H1 (cell line): ENCODE measurements at regions not wholly inside any gene's neighbourhood (a gene's known extent, or its start where the extent isn't known, plus 50 kb on each side); places are given as distances from the start of the nearest gene placed in this dataset.

Experiments
- CTCF ChIA-PET: fragments of 300-600 bp; sonication (Branson Sonifier 250); formaldehyde crosslinking; loops from one replicate; lab custom pipeline; 2021; ENCODE audit not compliant: partially characterized antibody; lab: Charles Lee
- POLR2A ChIA-PET: fragments of 300-600 bp; sonication (Branson Sonifier 250); formaldehyde crosslinking; loops from one replicate; lab custom pipeline; 2021; ENCODE audit warnings: inconsistent platforms; ENCODE audit not compliant: partially characterized antibody; lab: Charles Lee
- DNase-seq, 2 experiments: peaks; one replicate each; pipeline versions ENCODE4 v3.0.0 to v3.0.0-alpha.2; 2010 to 2022; ENCODE audit warnings: low spot score in 2 of 2, low read depth in 1 of 2, mixed read lengths in 1 of 2
- FAIRE-seq: peaks from 2 replicates; lab custom pipeline; 2011; peaks lifted over from hg19 to GRCh38; lab: Jason Lieb, UNC
- H2AFZ ChIP-seq: 2 replicates; pipeline ENCODE4 v1.8.1; 2012; ENCODE audit warnings: low read length, inconsistent platforms
- H2AK5ac ChIP-seq: 2 replicates; pipeline ENCODE4 v1.6.1; 2013; ENCODE audit warnings: low read depth, low read length
- H2BK120ac ChIP-seq: replicated peaks from 2 replicates; pipeline ENCODE3; 2013; ENCODE audit warnings: low read depth, low read length, inconsistent platforms
- H2BK12ac ChIP-seq: 2 replicates; pipeline ENCODE4 v1.6.1; 2013; ENCODE audit warnings: low read depth, low read length
- H2BK15ac ChIP-seq: 2 replicates; pipeline ENCODE4 v1.6.1; 2013; ENCODE audit warnings: low read length
- H2BK20ac ChIP-seq: 2 replicates; pipeline ENCODE4 v1.6.1; 2013; ENCODE audit warnings: low read length
- H2BK5ac ChIP-seq: 2 replicates; pipeline ENCODE4 v1.6.1; 2013; ENCODE audit warnings: low read depth, low read length
- H3K14ac ChIP-seq: 2 replicates; pipeline ENCODE4 v1.6.1; 2013; ENCODE audit warnings: inconsistent platforms; ENCODE audit not compliant: insufficient read length
- H3K18ac ChIP-seq: 2 replicates; pipeline ENCODE4 v1.6.1; 2013; ENCODE audit warnings: low read length; ENCODE audit errors: extremely low read depth
- H3K23ac ChIP-seq: 2 replicates; pipeline ENCODE4 v1.6.1; 2013; ENCODE audit warnings: inconsistent platforms; ENCODE audit not compliant: insufficient read length
- H3K23me2 ChIP-seq: 2 replicates; pipeline ENCODE4 v1.6.1; 2013; ENCODE audit warnings: low read depth, low read length
- H3K27ac ChIP-seq: 2 replicates; pipeline ENCODE4 v1.6.1; 2011; ENCODE audit warnings: low read depth, low read length, inconsistent platforms
- H3K27me3 ChIP-seq, 4 experiments: replicated peaks in 1 of 4; 1 replicate in 1 of 4; 2 replicates in 3 of 4; pipeline versions ENCODE4 v1.6.1 to v1.8.1; 2011 to 2013; ENCODE audit warnings: low read length in 3 of 4, mild to moderate bottlenecking in 3 of 4, inconsistent platforms in 2 of 4, mixed read lengths in 2 of 4, moderate library complexity in 1 of 4; ENCODE audit not compliant: control insufficient read depth in 3 of 4, insufficient read depth in 3 of 4; ENCODE audit errors: extremely low read depth in 1 of 4
- H3K36me3 ChIP-seq, 4 experiments: 2 replicates each; pipeline versions ENCODE4 v1.6.1 to v1.8.1; 2011 to 2013; ENCODE audit warnings: mild to moderate bottlenecking in 4 of 4, low read length in 3 of 4, moderate library complexity in 2 of 4, control low read depth in 1 of 4, inconsistent platforms in 1 of 4; ENCODE audit not compliant: insufficient read depth in 4 of 4, control insufficient read depth in 2 of 4
- H3K4ac ChIP-seq: replicated peaks from 2 replicates; pipeline ENCODE3; 2013; ENCODE audit warnings: low read length, low read depth, mixed read lengths, inconsistent platforms; ENCODE audit not compliant: insufficient read length
- H3K4me1 ChIP-seq, 4 experiments: replicated peaks in 1 of 4; 1 replicate in 1 of 4; 2 replicates in 3 of 4; pipeline versions ENCODE4 v1.6.1 to v1.8.1; 2011 to 2013; ENCODE audit warnings: low read length in 3 of 4, inconsistent platforms in 2 of 4, mixed read lengths in 1 of 4; ENCODE audit not compliant: insufficient read depth in 4 of 4, control insufficient read depth in 3 of 4
- H3K4me2 ChIP-seq, 2 experiments: 2 replicates each; pipeline versions ENCODE4 v1.6.1 to v1.8.1; 2011 to 2013; ENCODE audit warnings: low read depth in 2 of 2, low read length in 2 of 2, control low read depth in 1 of 2, inconsistent platforms in 1 of 2, mild to moderate bottlenecking in 1 of 2; ENCODE audit not compliant: insufficient read depth in 1 of 2
- H3K4me3 ChIP-seq, 4 experiments: fragments of 200-600, 300-600 bp in 1 of 4; sonication (generic), shearing (Covaris generic), sonication (Bioruptor Twin) in 1 of 4; 2 replicates each; pipeline versions ENCODE4 v1.5.1 to v1.8.1; 2011 to 2016; ENCODE audit warnings: low read length in 4 of 4, low read depth in 3 of 4, control low read depth in 2 of 4, inconsistent platforms in 2 of 4, mild to moderate bottlenecking in 2 of 4, mixed read lengths in 1 of 4, moderate library complexity in 1 of 4; ENCODE audit not compliant: insufficient read depth in 2 of 4; ENCODE audit errors: extremely low read depth in 1 of 4
- H3K56ac ChIP-seq: replicated peaks from 2 replicates; pipeline ENCODE3; 2013; ENCODE audit warnings: low read depth, mild to moderate bottlenecking, mixed read lengths, low read length, inconsistent platforms; ENCODE audit not compliant: insufficient read length
- H3K79me1 ChIP-seq: 2 replicates; pipeline ENCODE4 v1.6.1; 2013; ENCODE audit warnings: low read depth, low read length, control low read depth
- H3K79me2 ChIP-seq, 2 experiments: 2 replicates each; pipeline versions ENCODE4 v1.6.1 to v1.8.1; 2012 to 2013; ENCODE audit warnings: low read length in 2 of 2, mild to moderate bottlenecking in 2 of 2, inconsistent platforms in 1 of 2; ENCODE audit not compliant: insufficient read depth in 2 of 2, control insufficient read depth in 1 of 2
- H3K9ac ChIP-seq, 4 experiments: replicated peaks in 1 of 4; 1 replicate in 1 of 4; 2 replicates in 3 of 4; pipeline versions ENCODE4 v1.6.1 to v1.8.1; 2011 to 2013; ENCODE audit warnings: low read depth in 3 of 4, low read length in 3 of 4, control low read depth in 2 of 4, mild to moderate bottlenecking in 2 of 4, moderate library complexity in 2 of 4, inconsistent platforms in 1 of 4; ENCODE audit errors: extremely low read depth in 1 of 4
- H3K9me3 ChIP-seq, 2 experiments: 2 replicates each; pipeline versions ENCODE4 v1.6.1 to v1.8.1; 2012 to 2013; ENCODE audit warnings: mild to moderate bottlenecking in 2 of 2, moderate library complexity in 2 of 2, control low read depth in 1 of 2, inconsistent platforms in 1 of 2, low read depth in 1 of 2, low read length in 1 of 2, mixed read lengths in 1 of 2; ENCODE audit not compliant: insufficient read depth in 2 of 2
- H4K20me1 ChIP-seq, 2 experiments: replicated peaks in 1 of 2; 2 replicates each; pipeline versions ENCODE3 to v1.8.1; 2011 to 2013; ENCODE audit warnings: inconsistent platforms in 2 of 2, low read length in 2 of 2, mild to moderate bottlenecking in 1 of 2; ENCODE audit not compliant: insufficient read depth in 2 of 2, control insufficient read depth in 1 of 2
- H4K5ac ChIP-seq: 2 replicates; pipeline ENCODE4 v1.6.1; 2013; ENCODE audit warnings: low read length, low read depth, mixed read lengths, inconsistent platforms; ENCODE audit not compliant: insufficient read length
- H4K8ac ChIP-seq: 2 replicates; pipeline ENCODE4 v1.8.0; 2013; ENCODE audit warnings: mild to moderate bottlenecking, moderate library complexity, low read length, inconsistent platforms; ENCODE audit not compliant: insufficient read depth; ENCODE audit errors: extremely low read depth
- H4K91ac ChIP-seq: replicated peaks from 2 replicates; pipeline ENCODE3; 2013; ENCODE audit warnings: low read length, mixed read lengths, inconsistent platforms; ENCODE audit not compliant: insufficient read length
- SAP30 ChIP-seq: fragments of 300-600 bp; sonication (generic); IDR thresholded peaks from 2 replicates; pipeline ENCODE4 v1.7.1; 2012; ENCODE audit warnings: low read length, moderate library complexity, mild to moderate bottlenecking, inconsistent platforms; ENCODE audit not compliant: insufficient read depth, insufficient replicate concordance
- SIX5 ChIP-seq: IDR thresholded peaks from 2 replicates; pipeline ENCODE4 v1.6.1; 2011; ENCODE audit warnings: mild to moderate bottlenecking, low read depth, low read length
- YY1 ChIP-seq: IDR thresholded peaks from 2 replicates; pipeline ENCODE4 v1.6.1; 2011; ENCODE audit warnings: low read depth, mild to moderate bottlenecking, low read length

DNA sequence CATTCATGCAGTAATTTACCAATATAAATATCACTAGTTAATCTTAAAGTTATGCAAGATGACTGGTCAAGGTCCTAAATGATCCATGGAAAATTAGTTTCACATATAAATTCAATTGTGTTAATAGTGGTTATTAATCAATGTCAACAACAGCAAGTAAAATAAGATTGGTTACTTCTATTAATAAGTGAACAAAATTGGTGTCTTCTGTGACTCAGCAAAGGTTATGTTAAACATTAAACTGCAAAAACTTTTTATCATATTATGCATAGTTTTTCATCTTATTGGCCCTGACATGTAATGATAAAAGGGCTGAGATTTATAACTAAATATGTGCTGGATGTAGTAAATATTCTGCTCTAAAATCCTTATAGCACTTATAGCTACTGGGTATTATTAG lies 359.0 kb upstream of the UBE2E3 start:
- H4K91ac ChIP-seq: no peak overlapping the region
- no peak overlapping the region for H4K8ac ChIP-seq
- no peak overlapping the region for H3K4me2 ChIP-seq
- H2BK5ac ChIP-seq: no peak overlapping the region
- no peak overlapping the region for H2AK5ac ChIP-seq
- H2BK20ac ChIP-seq: no peak overlapping the region
- no peak for FAIRE-seq
- no peak overlapping the region for H2BK15ac ChIP-seq
- no peaks in the 10 kb centered on the region for H3K23me2 ChIP-seq
- H2AFZ ChIP-seq: no peak overlapping the region
- no peak for DNase-seq
- no peak overlapping the region for H2BK120ac ChIP-seq
- no peaks in the 10 kb centered on the region for H3K79me1 ChIP-seq
- no peak overlapping the region for H3K56ac ChIP-seq
- H3K27me3 ChIP-seq: no peaks in the 10 kb centered on the region
- H3K9me3 ChIP-seq: no peaks in the 10 kb centered on the region
- H3K23ac ChIP-seq: no peak overlapping the region
- no peak overlapping the region for H4K5ac ChIP-seq
- no peak overlapping the region for H3K9ac ChIP-seq
- no peaks in the 10 kb centered on the region for H3K4me1 ChIP-seq
- H4K20me1 ChIP-seq: no peaks in the 10 kb centered on the region
- H3K14ac ChIP-seq: no peak overlapping the region
- H3K4ac ChIP-seq: no peak overlapping the region
- no peaks in the 10 kb centered on the region for H3K79me2 ChIP-seq
- no peak overlapping the region for H3K18ac ChIP-seq
- ChIA-PET POLR2A (no interaction called here), CTCF (no interaction called here)
- H3K27ac ChIP-seq: no peak overlapping the region
- no peak overlapping the region for H3K4me3 ChIP-seq
- H3K36me3 ChIP-seq: no peaks in the 10 kb centered on the region
- H2BK12ac ChIP-seq: no peak overlapping the region
- no peak for TF ChIP-seq SAP30
- TF ChIP-seq SIX5: no peak
- TF ChIP-seq YY1: no peak
